ENCODE measurements at regions not wholly inside any gene's neighbourhood (a gene's known extent, or its start where the extent isn't known, plus 50 kb on each side); places are given as distances from the start of the nearest gene placed in this dataset.
"Not testable (repeated sequence)": the region's sequence is repeated elsewhere in the genome, so short reads cannot be mapped to it uniquely, and the experiment has no call there.

DNA sequence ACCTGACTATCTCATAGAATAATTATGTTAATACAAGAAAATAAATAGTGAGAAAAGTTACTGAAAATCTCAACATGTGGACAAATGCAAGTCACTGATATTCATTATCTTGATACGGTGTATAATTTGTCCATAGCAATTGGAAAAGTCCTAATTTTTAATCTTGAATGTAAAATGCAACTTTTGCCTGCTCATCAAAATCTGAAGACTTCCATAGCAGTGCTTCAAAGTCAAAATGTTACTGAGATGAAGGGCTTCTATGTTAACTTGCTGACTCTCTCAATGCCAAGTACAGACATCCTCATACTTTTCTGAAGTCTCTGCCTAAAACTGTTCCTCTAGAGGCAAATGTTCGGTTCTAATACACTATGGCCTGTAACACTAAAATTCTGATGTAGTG, 1300.1 kb upstream of the EPHA6 start:
- DNase-seq (ENCODE audit: extremely low read depth, low read depth) = no peak
- TF ChIP-seq, protein P1, sequence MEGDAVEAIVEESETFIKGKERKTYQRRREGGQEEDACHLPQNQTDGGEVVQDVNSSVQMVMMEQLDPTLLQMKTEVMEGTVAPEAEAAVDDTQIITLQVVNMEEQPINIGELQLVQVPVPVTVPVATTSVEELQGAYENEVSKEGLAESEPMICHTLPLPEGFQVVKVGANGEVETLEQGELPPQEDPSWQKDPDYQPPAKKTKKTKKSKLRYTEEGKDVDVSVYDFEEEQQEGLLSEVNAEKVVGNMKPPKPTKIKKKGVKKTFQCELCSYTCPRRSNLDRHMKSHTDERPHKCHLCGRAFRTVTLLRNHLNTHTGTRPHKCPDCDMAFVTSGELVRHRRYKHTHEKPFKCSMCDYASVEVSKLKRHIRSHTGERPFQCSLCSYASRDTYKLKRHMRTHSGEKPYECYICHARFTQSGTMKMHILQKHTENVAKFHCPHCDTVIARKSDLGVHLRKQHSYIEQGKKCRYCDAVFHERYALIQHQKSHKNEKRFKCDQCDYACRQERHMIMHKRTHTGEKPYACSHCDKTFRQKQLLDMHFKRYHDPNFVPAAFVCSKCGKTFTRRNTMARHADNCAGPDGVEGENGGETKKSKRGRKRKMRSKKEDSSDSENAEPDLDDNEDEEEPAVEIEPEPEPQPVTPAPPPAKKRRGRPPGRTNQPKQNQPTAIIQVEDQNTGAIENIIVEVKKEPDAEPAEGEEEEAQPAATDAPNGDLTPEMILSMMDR (IDR thresholded peaks at IDR 0.05; ENCODE audit: low read depth, low read length) = no peak

DNA sequence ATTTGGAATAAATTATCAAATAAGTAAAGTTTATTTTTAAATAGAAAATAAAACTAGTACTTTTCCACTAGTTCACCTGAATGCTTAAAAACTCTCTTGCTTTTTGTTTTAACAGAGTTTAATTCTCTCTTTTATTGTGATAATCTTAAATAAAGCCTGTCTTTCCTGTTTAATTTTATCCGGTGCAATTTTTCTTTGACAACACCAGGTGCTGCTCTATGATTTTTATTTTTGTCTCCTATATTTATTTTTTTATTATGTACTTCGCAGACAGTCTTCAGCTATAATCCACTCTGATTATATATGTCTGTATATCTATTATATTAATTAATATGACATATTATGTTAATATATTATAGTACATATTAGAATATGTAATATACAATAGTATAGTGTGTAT, 1293.0 kb upstream of the EPHA6 start:
- TF ChIP-seq, protein P1 (IDR thresholded peaks at IDR 0.05; ENCODE audit: low read depth, low read length) = no peak
- DNase-seq (ENCODE audit: extremely low read depth, low read depth) = no peak

DNA sequence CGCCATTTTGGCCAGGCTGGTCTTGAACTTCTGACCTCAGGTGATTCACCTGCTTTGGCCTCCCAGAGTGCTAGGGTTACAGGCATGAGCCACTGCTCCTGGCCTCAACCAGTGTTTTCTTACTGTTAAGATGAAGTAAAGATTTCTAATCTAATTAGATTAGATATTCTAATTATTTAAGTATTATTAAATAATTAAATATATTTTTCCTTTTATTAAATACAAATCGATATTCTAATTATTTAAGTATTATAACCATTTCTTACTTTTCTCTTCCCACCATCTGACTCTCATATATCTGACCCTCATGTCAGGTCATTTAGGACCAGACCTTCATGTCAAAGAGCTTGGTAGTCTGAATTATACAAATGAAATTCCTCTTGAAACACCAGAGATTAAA, 1291.9 kb upstream of the EPHA6 start:
- TF ChIP-seq, protein P1 (IDR thresholded peaks at IDR 0.05; ENCODE audit: low read depth, low read length) = no peak
- no peak for DNase-seq (ENCODE audit: extremely low read depth, low read depth)

DNA sequence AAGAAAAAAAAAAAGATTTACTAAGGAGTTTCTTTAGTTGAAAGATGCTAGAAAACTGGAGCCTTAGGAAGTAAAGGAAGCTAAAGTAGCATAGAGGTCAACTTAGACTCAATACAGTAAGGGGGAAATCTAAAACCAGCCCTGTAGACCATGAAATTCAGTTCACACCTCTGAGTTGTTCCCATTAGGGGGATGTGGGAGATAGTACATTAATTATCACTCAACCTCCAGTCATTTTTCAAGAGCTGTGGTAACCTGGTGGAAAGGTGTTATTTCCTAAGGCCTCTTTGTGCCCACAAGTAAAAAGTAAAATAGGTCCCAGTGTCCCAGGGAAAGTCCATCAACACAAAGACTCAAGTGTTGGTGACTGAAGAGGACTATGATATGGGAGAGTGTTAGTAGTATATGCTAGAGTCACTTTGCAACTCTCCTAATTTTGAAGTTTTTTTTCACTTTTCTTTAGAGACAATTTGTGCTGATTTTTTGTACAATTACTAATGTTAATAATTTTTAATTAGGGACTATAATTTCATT, 1274.4 kb upstream of the EPHA6 start:
- TF ChIP-seq, protein P1 (IDR thresholded peaks at IDR 0.05; ENCODE audit: low read depth, low read length) = no peak
- DNase-seq (ENCODE audit: extremely low read depth, low read depth) = no peak

DNA sequence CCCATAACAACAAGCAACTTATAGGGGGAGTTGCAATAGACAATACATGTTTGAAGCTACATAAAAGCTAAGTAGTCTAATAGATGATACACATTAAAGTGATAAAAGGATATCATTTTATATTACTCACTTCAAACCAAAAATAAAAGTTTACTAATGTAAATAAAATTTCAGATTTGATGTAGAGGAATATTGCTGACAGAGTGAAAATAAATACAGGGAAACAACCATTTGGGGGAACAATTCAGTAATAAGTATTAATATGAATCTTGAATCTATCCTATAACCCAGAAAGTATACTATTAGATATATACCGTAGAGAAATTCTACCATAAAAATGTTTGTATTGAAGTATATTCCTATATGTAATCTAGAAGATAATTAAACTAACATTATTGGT, 1248.9 kb upstream of the EPHA6 start:
- TF ChIP-seq, protein P1 (IDR thresholded peaks at IDR 0.05; ENCODE audit: low read depth, low read length) = no peak
- DNase-seq (ENCODE audit: extremely low read depth, low read depth) = no peak

DNA sequence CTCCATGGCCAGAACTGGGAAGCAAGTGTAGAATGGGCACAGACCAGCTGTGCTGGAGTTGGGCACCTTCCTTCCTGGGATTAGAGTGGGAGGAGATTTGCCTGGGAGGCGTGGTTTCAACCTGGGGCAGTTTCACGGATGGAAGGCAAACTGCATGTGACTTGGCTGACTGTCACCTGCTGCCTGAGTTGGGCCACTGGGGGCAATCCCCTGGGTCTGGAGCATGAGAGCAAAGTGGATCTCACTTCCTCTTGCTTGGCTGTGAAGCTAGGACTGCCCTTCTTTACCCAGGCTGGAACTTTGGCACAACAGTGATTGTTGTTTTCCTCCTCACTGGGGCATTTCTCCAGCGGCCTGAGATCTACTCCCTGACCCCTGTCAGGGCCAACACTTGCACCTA, 1247.0 kb upstream of the EPHA6 start:
- no peak for DNase-seq (ENCODE audit: extremely low read depth, low read depth)
- TF ChIP-seq, protein P1 (IDR thresholded peaks at IDR 0.05; ENCODE audit: low read depth, low read length) = no peak

DNA sequence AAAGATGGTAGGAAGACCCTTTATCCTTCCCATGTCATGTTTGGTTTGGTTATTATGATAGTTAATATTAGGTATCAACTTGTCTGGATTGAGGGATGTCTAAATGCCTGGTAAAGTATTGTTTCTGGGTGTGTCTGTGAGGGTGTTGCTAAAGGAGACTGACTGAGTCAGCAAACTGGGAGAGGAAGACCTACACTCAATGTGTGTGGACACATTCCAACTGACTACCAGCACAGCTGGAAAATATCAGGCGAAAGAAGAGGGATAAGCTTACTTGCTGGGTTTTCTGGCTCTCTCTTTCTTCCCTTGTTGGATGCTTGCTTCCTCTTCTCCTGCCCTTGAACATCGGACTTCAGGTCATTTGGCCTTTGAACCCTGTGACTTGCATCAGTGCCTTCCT, 1227.6 kb upstream of the EPHA6 start:
- TF ChIP-seq, protein P1 (IDR thresholded peaks at IDR 0.05; ENCODE audit: low read depth, low read length) = no peak
- no peak for DNase-seq (ENCODE audit: extremely low read depth, low read depth)

DNA sequence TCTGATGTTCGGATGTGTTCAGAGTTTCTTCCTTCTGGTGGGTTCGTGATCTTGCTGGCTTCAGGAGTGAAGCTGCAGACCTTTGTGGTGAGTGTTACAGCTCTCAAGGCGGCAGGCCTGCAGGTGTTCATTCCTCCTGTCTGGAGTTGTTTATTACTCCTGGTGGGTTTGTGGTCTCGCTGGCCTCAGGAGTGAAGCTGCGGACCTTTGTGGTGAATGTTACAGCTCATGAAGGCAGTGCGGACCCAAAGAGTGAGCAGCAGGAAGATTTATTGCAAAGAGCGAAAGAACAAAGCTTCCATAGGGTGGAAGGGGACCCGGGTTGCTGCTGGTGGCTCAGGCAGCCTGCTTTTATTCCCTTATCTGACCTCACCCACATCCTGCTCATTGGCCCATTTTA, 1226.8 kb upstream of the EPHA6 start:
- DNase-seq (ENCODE audit: extremely low read depth, low read depth) = not testable (repeated sequence)

Data from AG09319 (cell line).